HL-60 (cell line): ENCODE measurements at regions not wholly inside any gene's neighbourhood (a gene's known extent, or its start where the extent isn't known, plus 50 kb on each side); places are given as distances from the start of the nearest gene placed in this dataset.
"Not testable (repeated sequence)": the region's sequence is repeated elsewhere in the genome, so short reads cannot be mapped to it uniquely, and the experiment has no call there.

ENCODE experiments used
- DNase-seq, 2 experiments: peaks; one replicate each; pipeline ENCODE4 v3.0.0-alpha.2; 2010 to 2020; ENCODE audit warnings: low read depth in 1 of 2, low spot score in 1 of 2
- H3K27ac ChIP-seq: fragments of 250-450 bp; sonication (Bioruptor Pico); replicated peaks from 2 replicates; pipeline ENCODE4 v1.5.1; 2020; ENCODE audit warnings: mild to moderate bottlenecking, moderate library complexity
- H3K27me3 ChIP-seq: fragments of 250-450 bp; sonication (Bioruptor Pico); 2 replicates; pipeline ENCODE4 v1.5.1; 2021; ENCODE audit warnings: mild to moderate bottlenecking, moderate library complexity; ENCODE audit not compliant: insufficient read depth, poor library complexity, severe bottlenecking
- H3K4me3 ChIP-seq: replicated peaks from 2 replicates; pipeline ENCODE4 v1.5.1; 2011; ENCODE audit warnings: mild to moderate bottlenecking, control low read depth, low read length; ENCODE audit not compliant: insufficient read depth
- GABPA ChIP-seq: IDR thresholded peaks from 2 replicates; pipeline ENCODE4 v1.6.1; 2012; ENCODE audit warnings: low read depth
- POLR2AphosphoS5 ChIP-seq: IDR thresholded peaks from 2 replicates; pipeline ENCODE4 v1.6.1; 2012; ENCODE audit warnings: low read depth
- SPI1 ChIP-seq: IDR thresholded peaks from 2 replicates; pipeline ENCODE4 v1.6.1; 2012; ENCODE audit warnings: low read depth, mild to moderate bottlenecking, borderline replicate concordance
- TF ChIP-seq, protein P1 (sequence below): IDR thresholded peaks from 2 replicates; pipeline ENCODE4 v1.6.1; 2012; ENCODE audit warnings: low read depth; ENCODE audit not compliant: insufficient replicate concordance
- TF ChIP-seq, protein P2 (sequence below): IDR thresholded peaks from one replicate; pipeline ENCODE4 v1.5.1; 2011; ENCODE audit warnings: low read length, control low read depth, inconsistent platforms; ENCODE audit not compliant: insufficient read depth

DNA sequence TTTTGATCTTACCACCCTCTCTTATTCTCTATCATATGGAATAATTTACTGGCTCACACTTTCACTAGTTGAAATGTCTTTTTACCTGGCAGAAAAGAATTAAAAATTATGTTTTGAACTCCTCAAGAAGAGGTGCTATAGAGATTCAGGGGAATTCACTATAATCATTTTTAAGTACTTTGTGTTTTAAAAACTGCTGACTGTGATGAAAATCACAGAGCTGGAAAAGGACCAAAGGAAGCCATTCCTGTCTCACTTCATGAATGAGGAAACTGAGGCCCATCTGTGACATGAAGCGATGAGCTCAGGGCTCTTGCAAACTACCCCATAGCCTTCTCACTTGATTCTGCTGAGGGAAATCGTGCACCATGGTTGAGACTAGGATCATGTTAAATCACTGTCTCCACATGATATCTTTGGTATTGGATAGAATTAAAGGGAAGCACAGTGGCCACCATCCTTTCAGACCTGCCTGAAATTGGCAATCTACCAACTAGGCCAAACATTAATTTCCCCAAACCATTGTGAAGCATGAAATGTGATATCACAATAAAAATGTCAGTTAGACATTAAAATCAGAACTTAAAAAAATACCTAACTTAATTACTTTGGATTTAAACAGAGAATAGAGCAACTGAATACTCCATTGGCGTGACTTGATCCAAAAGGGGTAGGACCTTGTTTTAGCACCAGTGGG, 141.0 kb downstream of the FZD1 start:
- TF ChIP-seq, protein P1, sequence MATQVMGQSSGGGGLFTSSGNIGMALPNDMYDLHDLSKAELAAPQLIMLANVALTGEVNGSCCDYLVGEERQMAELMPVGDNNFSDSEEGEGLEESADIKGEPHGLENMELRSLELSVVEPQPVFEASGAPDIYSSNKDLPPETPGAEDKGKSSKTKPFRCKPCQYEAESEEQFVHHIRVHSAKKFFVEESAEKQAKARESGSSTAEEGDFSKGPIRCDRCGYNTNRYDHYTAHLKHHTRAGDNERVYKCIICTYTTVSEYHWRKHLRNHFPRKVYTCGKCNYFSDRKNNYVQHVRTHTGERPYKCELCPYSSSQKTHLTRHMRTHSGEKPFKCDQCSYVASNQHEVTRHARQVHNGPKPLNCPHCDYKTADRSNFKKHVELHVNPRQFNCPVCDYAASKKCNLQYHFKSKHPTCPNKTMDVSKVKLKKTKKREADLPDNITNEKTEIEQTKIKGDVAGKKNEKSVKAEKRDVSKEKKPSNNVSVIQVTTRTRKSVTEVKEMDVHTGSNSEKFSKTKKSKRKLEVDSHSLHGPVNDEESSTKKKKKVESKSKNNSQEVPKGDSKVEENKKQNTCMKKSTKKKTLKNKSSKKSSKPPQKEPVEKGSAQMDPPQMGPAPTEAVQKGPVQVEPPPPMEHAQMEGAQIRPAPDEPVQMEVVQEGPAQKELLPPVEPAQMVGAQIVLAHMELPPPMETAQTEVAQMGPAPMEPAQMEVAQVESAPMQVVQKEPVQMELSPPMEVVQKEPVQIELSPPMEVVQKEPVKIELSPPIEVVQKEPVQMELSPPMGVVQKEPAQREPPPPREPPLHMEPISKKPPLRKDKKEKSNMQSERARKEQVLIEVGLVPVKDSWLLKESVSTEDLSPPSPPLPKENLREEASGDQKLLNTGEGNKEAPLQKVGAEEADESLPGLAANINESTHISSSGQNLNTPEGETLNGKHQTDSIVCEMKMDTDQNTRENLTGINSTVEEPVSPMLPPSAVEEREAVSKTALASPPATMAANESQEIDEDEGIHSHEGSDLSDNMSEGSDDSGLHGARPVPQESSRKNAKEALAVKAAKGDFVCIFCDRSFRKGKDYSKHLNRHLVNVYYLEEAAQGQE: no peak
- TF ChIP-seq POLR2AphosphoS5 (no peak), SPI1 (no peak), GABPA (no peak)
- TF ChIP-seq, protein P2, sequence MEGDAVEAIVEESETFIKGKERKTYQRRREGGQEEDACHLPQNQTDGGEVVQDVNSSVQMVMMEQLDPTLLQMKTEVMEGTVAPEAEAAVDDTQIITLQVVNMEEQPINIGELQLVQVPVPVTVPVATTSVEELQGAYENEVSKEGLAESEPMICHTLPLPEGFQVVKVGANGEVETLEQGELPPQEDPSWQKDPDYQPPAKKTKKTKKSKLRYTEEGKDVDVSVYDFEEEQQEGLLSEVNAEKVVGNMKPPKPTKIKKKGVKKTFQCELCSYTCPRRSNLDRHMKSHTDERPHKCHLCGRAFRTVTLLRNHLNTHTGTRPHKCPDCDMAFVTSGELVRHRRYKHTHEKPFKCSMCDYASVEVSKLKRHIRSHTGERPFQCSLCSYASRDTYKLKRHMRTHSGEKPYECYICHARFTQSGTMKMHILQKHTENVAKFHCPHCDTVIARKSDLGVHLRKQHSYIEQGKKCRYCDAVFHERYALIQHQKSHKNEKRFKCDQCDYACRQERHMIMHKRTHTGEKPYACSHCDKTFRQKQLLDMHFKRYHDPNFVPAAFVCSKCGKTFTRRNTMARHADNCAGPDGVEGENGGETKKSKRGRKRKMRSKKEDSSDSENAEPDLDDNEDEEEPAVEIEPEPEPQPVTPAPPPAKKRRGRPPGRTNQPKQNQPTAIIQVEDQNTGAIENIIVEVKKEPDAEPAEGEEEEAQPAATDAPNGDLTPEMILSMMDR: no peak
- H3K27ac ChIP-seq: no peak overlapping the region
- no peak overlapping the region for H3K4me3 ChIP-seq
- no peaks in the 10 kb centered on the region for H3K27me3 ChIP-seq
- DNase-seq: no peak

DNA sequence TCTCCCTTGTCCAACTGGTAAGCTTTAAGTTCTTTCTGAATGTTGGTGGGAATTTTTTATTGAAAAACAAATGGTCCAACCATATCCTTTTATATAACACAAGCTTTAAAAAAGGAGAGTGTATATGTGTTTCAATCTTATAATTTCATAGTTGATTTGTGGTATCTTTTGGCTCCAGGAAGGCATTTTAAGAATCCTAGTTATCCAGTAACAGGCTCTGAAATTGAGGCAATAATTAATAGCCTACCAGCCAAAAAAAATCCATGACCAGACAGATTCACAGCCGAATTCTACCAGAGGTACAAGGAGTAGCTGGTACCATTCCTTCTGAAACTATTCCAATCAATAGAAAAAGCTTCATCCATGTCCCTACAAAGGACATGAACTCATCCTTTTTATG, 141.6 kb downstream of the FZD1 start:
- DNase-seq, H3K27me3 ChIP-seq: not testable (repeated sequence)

DNA sequence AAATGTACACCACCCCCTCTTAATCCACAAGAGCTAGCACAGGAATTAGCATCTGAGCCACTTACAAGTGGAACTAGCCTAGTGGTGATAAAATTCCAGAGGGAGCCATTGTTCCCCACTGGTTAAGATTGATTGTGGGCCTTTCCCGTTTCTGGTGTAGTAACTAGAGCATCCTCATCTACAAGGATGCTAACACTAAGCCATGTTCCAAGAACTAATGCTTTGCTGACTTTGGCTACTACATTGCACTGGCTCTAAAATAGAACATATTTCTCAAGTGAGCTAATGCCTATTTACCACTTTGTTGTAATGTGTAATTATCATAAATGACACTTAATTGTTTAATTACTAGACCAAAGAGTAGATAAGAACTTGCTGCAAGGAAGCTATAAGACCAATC, 143.7 kb downstream of the FZD1 start:
- Histone ChIP-seq H3K27me3 (no peaks in the 10 kb centered on the region), H3K27ac (no peak overlapping the region), H3K4me3 (no peak overlapping the region)
- TF ChIP-seq SPI1 (no peak), GABPA (no peak), POLR2AphosphoS5 (no peak)
- TF ChIP-seq, protein P2: no peak
- TF ChIP-seq, protein P1: no peak
- DNase-seq: no peak

More for the DNA sequence above, 141.6 kb downstream of the FZD1 start:
- H3K4me3 ChIP-seq, H3K27ac ChIP-seq: not testable (repeated sequence)

DNA sequence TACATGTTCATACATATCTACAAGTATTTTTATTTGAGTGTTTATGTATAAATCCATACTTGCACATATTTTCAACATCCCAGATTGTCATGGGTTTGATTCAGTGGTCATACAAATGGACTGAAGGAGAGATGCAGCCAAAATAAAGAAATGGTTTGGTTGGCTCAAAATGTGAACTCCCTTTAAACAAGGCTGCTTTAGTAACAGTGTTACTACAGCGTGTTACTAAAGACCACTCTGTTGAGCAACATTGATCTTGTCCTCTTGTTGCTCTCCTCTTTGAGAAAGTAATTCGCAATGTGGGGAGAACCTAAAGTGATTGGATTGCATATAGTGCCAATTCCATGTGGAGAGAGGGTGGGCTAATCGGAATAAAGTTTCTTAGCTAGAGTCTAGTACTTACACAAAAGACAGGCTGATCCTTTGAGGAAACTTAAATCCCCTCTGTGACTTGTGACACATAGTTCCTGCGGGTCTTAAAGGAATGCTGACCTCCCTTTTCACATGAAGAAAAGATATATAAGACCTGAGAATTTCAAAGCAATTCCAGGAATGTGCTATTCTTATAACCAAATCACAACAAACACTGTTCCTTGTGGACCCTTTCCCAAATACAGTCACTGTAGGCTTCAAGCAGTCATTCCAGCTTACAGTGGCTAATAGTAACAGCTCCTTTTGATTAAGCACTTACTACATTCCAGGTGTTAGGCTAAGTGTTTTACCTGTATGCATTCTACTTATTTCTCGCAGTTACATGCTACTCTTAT, 144.3 kb downstream of the FZD1 start:
- no peak for DNase-seq
- Histone ChIP-seq H3K4me3 (no peak overlapping the region), H3K27me3 (no peaks in the 10 kb centered on the region), H3K27ac (no peak overlapping the region)
- TF ChIP-seq SPI1 (no peak), POLR2AphosphoS5 (no peak), GABPA (no peak)
- TF ChIP-seq, protein P1: no peak
- TF ChIP-seq, protein P2: no peak
